Fibroblast of peridontal ligament (primary cell): ENCODE measurements at regions not wholly inside any gene's neighbourhood (a gene's known extent, or its start where the extent isn't known, plus 50 kb on each side); places are given as distances from the start of the nearest gene placed in this dataset.

Experiments used
- DNase-seq: peaks from one replicate; pipeline ENCODE4 v3.0.0-alpha.2; 2010; ENCODE audit errors: extremely low read depth

DNA sequence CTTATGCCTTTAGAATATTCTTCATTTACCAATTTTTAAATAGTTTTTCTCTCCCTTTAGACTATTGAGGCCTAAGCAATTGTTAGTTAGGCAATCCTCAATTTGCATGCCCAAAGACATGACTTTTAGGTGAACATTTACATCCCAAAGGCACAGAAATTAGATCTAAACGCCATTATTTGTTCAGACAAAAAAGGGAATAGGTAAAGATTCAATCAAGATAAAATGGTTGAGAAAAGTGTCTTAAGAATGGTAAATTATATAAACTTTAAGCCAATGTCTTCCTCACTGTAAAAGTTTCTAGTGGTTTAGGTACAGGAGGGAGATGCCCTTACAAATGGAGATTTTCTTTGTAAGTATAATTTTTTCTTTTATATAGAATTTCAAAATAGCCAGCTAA is 50.2 kb upstream of the MME start:
- no peak for DNase-seq

DNA sequence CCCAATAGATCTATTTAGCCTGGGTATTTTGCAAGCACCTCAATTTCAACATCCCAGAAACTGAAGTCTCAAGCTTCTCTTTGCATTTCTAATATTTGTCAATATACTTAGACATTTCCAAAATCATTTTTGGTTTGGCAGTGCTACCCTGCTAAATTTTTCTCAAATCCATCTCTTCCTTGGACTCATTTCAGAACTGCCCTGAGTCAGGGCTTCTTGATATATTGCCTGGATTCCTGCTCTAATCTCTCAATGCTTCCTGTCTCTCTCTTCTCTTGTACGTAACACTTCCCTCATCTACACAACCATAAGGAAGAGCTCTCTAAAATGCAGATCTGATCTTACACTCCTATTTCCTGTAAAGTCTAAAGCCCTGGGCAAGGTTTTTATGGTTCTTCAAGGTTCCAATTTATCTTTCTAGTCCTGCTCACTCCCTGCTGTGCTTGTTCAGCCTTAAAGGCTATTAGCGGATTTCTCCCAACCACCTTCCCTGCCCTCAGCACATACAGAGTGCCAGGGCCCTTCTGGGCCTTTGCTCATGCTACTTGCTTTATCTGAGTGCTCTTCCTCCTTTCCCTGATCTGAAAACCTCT is 53.0 kb upstream of the MME start:
- DNase-seq: peak; percentile 93

DNA sequence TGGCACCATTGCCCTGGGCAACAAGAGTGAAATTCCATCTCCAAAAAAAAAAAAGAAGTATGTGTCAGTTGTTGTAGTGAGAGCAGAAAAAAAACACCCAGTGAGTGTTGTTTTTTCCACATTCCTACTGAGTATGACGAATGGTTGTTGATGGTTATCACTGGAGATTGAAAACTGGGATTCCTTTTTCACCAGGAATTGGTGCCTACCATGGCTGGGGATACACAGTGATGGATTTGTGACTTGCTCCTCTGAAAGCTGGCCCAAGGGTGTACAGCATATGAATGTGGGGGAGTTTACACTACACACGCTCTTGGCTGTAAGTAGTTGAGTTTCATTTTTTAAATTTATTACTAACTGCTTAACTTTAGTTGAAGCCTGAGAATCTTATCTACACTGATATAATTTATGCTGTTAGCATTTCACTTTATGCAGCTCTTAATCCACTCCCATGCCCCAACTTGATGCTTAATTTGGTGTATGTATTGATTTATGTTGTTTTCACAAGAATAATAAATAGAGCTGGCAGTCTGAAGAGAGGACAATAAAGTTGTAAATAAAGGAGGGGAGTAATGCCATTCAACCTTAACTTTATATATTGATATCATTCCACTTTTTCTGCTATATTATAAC is 56.0 kb upstream of the MME start:
- no peak for DNase-seq

DNA sequence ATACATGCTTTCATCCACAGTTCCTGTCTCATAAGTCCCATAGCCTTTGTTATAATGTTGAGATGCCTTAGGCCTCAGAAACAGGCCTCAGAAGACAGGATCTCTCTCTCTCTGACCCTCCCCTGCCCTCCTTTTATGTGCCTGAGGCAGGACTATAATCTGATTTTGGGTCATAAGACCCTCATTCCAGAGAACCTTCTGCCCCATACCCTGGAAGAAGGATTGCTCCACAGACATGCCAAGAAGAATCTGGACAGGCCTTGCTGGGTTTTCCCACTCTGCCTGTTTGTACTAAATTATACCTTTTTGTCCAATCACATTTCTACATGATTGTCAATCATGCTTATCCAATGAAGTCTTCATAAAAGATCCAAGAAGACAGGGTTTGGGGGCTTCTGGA is 57.2 kb upstream of the MME start:
- DNase-seq: no peak

DNA sequence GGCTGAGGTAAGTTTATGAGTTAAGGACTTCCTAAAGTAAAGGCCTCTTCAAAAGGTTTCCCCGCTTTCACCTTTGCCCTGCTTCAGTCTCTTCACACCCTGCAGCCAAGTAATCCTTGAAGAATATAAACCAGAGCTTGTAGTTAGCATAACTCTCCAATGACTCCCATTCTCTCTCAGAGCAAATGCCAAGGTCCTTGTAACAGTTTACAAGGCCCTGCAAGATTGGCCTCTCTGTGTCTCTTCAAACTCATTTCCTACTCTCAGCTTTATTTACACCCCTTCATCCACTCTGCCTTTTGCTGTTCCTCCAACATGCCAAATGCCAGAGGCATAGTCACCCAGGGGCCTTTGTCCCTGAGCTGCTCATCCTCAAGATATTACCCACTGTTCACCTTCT is 60.5 kb upstream of the MME start:
- DNase-seq: peak; percentile 68

DNA sequence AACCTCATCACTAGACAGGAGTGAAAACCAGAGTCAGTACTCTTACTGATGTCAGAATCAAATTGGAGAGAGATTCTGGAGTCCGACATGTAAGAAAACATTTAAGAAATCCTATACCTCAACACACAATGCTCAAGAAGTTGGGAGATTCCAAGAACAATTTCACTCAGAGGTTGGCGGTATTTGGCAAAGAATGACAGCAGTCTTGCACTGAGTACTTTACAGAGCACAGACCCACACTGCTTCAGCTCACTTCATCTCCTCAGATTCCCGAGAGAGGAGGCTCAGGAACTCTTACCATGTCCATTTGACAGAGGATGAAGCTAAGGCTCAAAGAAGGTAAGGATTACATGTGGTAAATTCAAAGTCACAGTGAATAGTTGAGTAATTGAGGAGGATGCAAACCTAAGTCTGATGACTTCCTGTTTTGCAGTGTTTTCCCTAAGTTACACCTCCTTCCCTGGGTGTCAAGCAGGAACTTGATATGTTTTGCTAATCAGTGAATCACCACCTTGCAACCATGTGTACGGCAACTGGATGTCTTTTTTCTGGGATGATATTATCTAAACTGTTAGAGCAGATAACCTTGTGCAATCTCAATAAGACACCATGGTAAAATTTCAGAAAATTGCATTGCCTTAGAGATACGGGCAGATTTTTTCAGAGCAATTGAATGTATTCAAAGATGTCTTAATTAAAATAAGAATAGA is 61.3 kb upstream of the MME start:
- DNase-seq: no peak

DNA sequence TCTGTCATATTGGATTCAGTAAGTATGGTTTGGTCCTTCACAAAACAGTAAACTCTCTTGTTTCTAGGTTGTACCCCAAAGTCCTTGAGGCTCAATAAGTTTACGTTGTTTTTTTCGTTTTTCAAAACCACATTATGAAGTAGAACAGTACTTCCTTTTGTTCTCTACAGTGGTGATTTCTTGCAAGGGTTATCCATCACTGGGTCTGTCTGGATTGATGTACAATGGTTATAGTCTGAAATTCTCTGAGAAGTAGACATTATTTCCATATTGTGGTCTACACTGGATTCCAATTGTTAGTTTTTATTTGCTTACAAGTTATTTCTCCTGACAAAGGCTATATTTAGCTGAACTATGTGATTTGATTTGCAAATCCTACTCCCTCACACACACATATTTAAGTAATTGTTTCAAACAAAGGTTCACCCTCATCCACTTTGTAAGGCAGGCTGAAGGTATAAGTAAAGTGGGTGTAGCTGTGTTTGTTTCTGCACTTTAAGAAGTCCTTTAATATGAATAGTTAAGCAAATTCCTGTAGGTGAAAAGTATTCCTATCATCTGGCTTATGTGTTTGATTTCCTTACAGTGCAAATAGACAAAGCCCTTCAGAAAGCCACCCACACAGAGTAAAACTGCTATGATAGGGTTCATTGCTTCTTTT is 64.2 kb upstream of the MME start:
- DNase-seq: peak; percentile 42

DNA sequence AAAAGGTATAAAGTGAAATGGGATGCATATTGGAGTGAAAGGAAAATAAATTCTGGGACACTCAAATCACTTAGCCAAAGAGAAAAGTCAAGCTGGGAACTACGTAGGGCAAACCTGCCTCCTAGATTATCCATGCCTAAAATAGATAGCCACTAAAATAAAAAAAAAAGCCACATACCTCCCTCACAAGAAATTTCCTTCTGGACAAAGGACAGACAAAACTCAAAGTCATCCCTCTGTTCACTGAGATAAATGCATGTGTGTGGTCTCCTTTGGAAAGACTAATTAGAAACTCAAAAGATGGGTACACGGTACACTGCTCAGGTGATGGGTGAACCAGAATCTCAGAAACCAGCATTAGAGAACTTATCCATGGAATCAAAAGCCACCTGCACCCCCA is 65.2 kb upstream of the MME start:
- DNase-seq: no peak

DNA sequence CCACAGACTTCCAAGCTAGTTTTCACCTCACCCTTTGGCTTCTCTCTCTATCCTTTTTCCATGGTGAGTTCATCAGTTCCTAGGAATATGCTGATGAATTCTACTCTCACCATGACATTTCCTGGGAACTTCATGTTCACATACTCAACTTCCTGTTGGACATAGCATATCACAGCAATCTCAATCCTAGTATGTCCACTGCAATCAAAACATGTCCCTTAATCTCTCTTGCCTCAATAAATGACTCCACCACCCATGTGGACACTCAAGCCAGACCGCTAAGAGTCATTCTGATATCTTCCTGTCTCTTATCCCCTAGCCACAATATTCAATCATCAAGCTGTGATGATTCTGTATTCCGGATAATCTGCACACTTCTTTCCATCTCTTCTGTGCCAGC is 66.7 kb upstream of the MME start:
- DNase-seq: no peak

DNA sequence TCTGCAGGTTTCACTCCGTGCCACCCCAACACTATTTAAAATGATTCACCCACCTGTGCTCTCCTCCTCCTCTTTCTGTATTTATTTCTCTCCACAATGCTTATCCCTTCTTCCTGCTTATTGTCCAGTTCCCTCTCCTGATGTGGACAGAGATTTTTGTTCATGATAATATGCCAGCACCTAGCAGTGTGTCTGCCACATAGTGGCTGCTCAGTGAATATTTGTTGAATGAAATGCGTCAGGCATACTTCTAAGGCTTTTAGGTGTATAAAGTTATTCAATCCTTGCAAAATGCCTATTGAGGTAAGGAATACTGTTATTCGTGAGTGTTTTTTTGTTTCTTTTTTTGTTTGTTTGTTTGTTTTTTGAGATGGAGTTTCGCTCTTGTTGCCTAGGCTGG is 67.5 kb upstream of the MME start:
- DNase-seq: no peak

DNA sequence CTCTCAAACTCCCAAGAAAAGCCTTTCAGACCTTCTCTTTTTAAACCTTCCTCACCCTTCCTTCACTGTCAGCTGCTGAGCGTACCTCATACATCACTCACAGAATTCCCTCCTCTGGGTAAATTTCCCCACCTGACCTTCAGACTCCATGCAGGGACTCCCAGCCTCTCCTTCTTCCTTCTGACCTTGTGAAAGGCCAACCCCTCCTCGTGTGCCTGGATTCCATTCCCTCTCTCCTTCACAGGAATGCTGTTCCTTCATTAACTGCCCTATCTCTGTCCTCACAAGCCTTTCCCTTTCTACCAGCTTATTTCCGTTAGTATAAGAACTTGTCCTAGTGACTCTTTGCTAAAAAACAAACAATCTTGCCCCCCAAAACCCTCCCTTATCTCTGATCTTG is 69.7 kb upstream of the MME start:
- DNase-seq: no peak

DNA sequence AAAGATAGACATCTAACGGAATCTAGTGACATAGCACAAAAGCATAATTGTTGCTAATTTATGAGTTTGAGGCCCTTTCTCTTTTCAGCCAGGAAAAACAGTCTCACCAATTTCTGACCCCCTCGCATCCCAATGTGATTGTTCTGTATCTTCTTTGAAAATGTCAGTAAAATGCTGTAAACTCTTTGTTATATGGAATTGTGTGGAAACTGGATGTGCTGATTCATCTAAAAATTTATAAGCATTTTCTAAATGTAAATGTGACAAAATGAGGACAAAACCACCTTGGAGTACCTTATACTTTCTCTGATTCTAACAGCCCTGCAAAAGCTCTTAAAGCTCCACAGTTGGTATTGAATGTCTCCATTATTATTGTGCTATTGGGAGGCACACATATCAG is 70.9 kb upstream of the MME start:
- no peak for DNase-seq

DNA sequence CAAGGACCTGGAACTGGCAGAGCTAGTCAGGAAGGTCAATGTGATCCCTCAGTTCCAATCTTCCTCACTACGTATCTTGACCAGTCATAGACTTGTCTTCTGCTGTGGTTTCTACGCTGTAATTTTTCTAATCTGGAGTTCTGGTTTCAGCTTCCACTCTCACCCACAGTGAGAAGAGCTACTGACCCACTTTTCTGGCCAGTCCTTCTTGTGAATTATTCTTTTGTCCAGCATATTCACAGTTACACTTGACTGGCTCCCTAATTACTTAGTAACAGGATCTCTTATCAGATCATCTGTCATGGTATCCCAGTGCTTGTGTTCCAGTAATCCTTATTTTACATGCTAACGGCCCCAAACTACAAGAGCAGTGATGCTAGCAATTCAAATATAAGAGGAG is 72.4 kb upstream of the MME start:
- DNase-seq: no peak

DNA sequence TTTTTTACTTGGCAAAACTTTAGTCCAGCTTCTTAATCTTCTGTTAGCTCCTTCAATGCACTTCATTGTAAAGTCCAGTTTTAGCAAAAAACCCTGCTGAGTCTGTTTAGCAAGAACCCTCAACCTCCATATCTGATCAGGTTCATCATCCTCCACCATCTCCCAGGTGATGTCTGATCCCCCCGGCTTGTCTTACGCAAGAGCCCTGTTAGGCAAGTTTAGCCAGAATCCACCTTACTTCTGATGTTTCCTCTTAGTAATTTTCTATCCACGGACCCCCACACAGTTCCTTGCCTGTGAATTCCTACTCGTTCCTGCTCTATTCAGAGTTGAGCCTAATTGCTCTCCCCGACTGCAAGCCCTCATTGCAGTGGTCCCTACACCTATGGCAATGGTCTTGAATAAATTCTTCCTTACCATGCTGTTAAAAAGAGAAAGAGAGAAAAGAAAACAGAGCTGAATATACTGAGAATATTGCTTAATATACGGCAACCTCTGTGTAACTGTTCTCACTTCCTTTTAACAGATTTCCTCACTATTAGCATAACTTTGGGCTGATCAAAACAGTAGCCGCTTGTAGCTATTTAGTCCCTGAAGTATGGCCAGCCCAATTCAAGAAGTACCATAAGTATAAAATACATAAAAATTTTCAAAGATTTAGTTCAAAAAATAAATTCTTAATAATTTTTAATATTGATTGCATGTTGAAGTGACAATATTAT is 78.7 kb upstream of the MME start:
- no peak for DNase-seq

DNA sequence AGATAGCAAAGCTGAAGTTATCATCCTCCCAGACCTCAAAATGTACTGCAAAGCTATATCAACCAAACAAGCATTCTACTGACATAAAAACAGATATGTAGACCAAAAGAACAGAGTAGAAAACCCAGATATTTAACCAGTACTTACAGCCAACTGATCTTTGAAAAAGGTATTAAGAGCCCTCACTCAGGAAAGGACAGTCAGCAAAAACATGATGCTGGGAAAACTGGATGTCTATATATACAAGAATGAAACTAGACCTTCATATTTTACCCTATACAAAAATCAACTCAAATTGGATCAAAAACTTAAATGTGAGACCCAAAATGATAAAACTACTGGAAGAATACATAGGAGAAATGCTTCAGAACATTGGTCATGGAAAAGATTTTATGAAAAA is 87.5 kb upstream of the MME start:
- DNase-seq: no peak

DNA sequence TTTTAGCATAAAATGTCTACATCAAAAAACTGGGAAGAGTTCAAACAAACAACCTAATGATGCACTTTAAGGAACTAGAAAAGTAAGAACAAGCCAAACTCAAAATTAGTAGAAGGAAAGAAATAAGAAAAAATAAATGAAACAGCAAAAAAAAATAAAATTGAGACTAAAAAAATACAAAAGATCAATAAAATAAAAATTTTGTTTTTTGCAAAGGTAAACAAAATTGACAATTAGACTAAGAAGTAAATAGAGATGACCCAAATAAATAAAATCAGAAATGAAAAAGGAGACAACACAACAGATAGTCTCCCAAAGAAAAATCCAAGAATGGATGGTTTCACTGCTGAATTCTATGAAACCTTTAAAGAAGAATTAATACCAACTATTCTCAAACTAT is 89.6 kb upstream of the MME start:
- DNase-seq: no peak

DNA sequence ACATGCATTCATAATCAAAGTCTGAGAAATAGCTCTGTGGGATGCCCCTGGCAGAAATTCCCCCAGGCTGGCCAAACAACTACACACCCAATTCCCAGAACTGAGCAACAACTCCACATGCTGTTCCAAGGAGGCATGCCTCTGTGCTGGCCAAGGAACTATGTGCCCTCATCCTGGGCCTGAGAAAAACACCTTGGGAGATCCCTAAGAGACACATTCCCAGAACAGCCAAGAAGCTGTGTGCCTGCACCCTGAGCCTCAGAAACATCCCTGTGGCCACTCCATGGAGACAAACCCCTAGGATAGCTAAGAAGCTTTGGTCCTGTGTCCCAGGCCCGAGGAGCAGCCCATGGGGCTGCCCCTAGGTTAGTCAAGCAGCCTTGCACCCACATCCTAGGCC is 92.3 kb upstream of the MME start:
- DNase-seq: no peak

DNA sequence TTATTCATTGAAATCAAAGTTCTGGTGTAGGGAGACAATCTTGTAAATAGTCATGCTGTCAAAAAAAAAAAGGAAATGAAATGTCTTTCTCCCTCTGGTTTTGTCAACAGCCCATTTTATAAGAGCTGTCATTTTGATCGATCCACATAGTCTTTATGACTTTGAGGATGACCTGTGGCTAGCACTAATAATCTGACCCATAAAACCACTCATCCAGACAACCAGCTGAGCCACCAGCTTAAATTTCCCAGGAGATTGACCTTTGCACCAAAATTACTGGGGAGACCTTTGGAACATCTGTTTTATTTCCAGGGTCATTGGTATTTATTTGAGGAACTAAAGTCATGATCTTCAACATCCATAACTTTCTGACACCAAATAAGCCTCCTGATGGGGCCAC is 98.5 kb upstream of the MME start:
- no peak for DNase-seq

DNA sequence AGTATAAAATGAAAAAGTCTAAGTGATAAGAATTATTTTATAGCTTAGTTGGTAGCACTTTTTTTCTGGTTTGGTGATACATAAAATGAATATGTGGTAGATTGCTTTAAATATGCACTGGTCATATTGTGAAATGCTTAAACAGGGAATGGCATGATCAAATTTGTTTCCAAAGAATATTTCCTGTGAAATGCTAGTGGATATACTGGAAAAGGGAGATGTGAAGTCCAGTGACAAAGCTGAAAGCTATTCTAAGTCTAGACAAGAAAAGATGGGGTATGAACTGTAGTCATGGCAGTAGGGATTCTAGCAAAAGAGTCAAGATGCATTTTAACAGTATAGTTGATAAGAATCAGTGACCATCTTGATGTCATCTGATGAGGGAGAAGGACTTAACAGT is 98.9 kb upstream of the MME start:
- peak; percentile 80 for DNase-seq

DNA sequence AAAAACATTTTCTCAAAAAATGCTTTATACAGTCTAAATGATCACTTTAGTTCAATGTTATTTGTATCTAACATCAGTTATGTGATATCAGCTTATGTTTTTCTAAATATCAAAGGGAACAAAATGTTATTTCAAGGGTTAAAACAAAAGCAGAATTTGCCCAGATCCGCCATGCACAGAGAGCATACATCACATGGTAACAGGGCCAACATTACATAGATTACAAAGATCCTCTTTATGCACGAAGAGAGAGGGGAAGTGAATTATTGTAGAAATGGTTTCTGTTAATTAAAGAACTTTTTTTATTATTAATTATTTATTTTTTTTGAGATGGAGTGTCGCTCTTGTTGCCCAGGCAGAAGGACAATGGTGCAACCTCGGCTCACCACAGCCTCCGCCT is 100.8 kb upstream of the MME start:
- no peak for DNase-seq

DNA sequence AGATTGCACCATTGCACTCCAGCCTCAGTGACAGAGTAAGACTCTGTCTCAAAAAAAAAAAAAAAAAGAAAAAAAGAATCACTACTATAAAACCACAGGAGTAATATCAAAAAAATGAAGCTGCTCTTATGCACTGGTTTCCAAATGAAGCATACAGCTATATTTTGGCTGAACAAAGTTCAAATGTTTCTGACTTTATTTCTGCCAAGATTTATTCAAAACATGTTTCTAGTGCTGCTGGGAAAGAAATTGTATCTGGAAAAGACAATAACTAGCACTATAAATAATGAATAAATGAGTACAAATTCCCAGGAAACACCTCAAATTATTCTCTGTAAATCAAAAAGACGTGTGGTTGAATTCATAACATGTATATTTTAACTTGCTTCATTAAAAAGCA is 102.5 kb upstream of the MME start:
- peak; percentile 61 for DNase-seq
